Panc1 (cell line): ENCODE measurements at regions not wholly inside any gene's neighbourhood (a gene's known extent, or its start where the extent isn't known, plus 50 kb on each side); places are given as distances from the start of the nearest gene placed in this dataset.

Experiments
- ATAC-seq: fragments of 200-7000 bp; cut with Tn5 transposase; 2 replicates; pipeline ENCODE4 v1.9.1; 2020; ENCODE audit warnings: mild to moderate bottlenecking, moderate library complexity
- BruUV-seq: library from RNA; stranded (reverse); fragments of 400-500 nt; replicated peaks from 2 replicates; lab custom pipeline; 2021; lab: Mats Ljungman, UMichigan
- CTCF ChIA-PET: fragments of 300-600 bp; sonication (Branson Sonifier 250); formaldehyde crosslinking; loops from one replicate; lab custom pipeline; 2022; ENCODE audit warnings: antibody characterized with exemption; lab: Charles Lee
- POLR2A ChIA-PET: fragments of 300-600 bp; sonication (Branson Sonifier 250); formaldehyde crosslinking; loops from one replicate; lab custom pipeline; 2022; ENCODE audit warnings: antibody characterized with exemption; lab: Charles Lee
- DNase-seq: peaks from one replicate; pipeline ENCODE4 v3.0.0-alpha.2; 2010; ENCODE audit warnings: low read depth, low spot score
- H3K27ac ChIP-seq: 2 replicates; pipeline ENCODE4 v1.5.1; 2011; ENCODE audit warnings: mild to moderate bottlenecking, low read length, inconsistent platforms
- H3K27me3 ChIP-seq: fragments of 200-500 bp; sonication (Bioruptor generic); 2 replicates; pipeline ENCODE4 v1.6.0; 2014; ENCODE audit warnings: low read length, inconsistent platforms; ENCODE audit not compliant: control insufficient read depth, insufficient read depth
- H3K36me3 ChIP-seq: fragments of 200-500 bp; sonication (Bioruptor generic); 2 replicates; pipeline ENCODE4 v1.5.1; 2014; ENCODE audit warnings: inconsistent platforms, mild to moderate bottlenecking, low read length, moderate library complexity; ENCODE audit not compliant: control insufficient read depth, insufficient read depth
- H3K4me1 ChIP-seq: 2 replicates; pipeline ENCODE4 v1.5.1; 2011; ENCODE audit warnings: inconsistent platforms, mild to moderate bottlenecking, low read length, moderate library complexity; ENCODE audit not compliant: control insufficient read depth, insufficient read depth
- H3K4me3 ChIP-seq, 2 experiments: 2 replicates each; pipeline ENCODE4 v1.5.1; 2011 to 2012; ENCODE audit warnings: low read depth in 2 of 2, low read length in 2 of 2, mild to moderate bottlenecking in 2 of 2, inconsistent platforms in 1 of 2, moderate library complexity in 1 of 2
- H3K9me3 ChIP-seq: fragments of 200-500 bp; sonication (Bioruptor generic); 2 replicates; pipeline ENCODE4 v1.5.1; 2014; ENCODE audit warnings: low read depth, mild to moderate bottlenecking, inconsistent platforms, low read length, moderate library complexity; ENCODE audit not compliant: control insufficient read depth, insufficient read depth
- POLR2AphosphoS5 ChIP-seq: IDR thresholded peaks from 2 replicates; pipeline ENCODE4 v1.6.1; 2012; ENCODE audit warnings: mild to moderate bottlenecking, low read depth, low read length, moderate library complexity
- REST ChIP-seq, 2 experiments: IDR thresholded peaks; 2 replicates each; pipeline ENCODE4 v1.6.1; 2011 to 2012; ENCODE audit warnings: low read depth in 2 of 2, control low read depth in 1 of 2, low read length in 1 of 2, mild to moderate bottlenecking in 1 of 2, moderate library complexity in 1 of 2; ENCODE audit not compliant: insufficient read depth in 1 of 2
- SIN3A ChIP-seq: IDR thresholded peaks from 2 replicates; pipeline ENCODE4 v1.6.1; 2012; ENCODE audit warnings: low read depth, mild to moderate bottlenecking, low read length, moderate library complexity, borderline replicate concordance; ENCODE audit not compliant: insufficient read depth
- TCF7L2 ChIP-seq: IDR thresholded peaks from 2 replicates; pipeline ENCODE4 v1.6.1; 2011; ENCODE audit warnings: mild to moderate bottlenecking, low read depth, low read length, inconsistent platforms
- in situ Hi-C: cut with HindIII; loops from 2 replicates; pipeline ENCODE4 v1.10.0; 2016; ENCODE audit warnings: low sequenced_read_pairs, low pct_unique_long_range_greater_than_20kb
- intact Hi-C: fragments of 100-400 bp; cut with micrococcal nuclease; formaldehyde crosslinking; loops from one replicate; pipeline ENCODE4 v1.10.0; 2022; ENCODE audit not compliant: unreplicated experiment
- TF ChIP-seq, protein P1 (sequence below): fragments of 450-650 bp; IDR thresholded peaks from 2 replicates; pipeline ENCODE4 v1.5.1; 2017; ENCODE audit warnings: mild to moderate bottlenecking

- intact Hi-C loops = no loop called here
- no peak for TF ChIP-seq POLR2AphosphoS5
- TF ChIP-seq, protein P1, sequence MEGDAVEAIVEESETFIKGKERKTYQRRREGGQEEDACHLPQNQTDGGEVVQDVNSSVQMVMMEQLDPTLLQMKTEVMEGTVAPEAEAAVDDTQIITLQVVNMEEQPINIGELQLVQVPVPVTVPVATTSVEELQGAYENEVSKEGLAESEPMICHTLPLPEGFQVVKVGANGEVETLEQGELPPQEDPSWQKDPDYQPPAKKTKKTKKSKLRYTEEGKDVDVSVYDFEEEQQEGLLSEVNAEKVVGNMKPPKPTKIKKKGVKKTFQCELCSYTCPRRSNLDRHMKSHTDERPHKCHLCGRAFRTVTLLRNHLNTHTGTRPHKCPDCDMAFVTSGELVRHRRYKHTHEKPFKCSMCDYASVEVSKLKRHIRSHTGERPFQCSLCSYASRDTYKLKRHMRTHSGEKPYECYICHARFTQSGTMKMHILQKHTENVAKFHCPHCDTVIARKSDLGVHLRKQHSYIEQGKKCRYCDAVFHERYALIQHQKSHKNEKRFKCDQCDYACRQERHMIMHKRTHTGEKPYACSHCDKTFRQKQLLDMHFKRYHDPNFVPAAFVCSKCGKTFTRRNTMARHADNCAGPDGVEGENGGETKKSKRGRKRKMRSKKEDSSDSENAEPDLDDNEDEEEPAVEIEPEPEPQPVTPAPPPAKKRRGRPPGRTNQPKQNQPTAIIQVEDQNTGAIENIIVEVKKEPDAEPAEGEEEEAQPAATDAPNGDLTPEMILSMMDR = no peak
- no peak for TF ChIP-seq REST (IDR thresholded peaks at IDR 0.05; ENCODE audit: insufficient read depth in 1 of 2, low read depth in 2 of 2, low read length in 1 of 2)
- no peak for TF ChIP-seq TCF7L2
- TF ChIP-seq SIN3A = no peak
Observed at GRCh38 chr10:117632406-117632805, 89.9 kb downstream of the EMX2 start.

DNA sequence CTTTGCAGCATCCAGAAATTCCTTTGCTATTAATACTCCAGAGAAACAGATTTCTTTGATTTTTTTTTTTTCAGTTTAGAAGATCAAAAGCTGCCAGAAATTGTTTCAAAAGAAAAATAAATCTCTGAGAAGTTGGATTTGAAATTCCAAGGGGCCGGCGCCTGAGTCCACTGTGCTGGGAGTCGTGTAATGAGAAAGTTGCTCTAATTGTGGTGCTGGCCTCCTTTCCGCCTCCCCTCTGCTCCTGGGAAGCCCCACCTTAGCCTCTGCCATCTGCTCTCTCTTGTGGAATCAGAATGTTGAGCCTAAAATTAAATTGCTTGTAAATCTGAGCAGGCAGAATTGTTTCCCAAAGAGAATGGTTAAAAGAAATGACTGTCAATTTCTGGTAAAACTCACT, 93.3 kb downstream of the EMX2 start:
- in situ Hi-C loops = no loop called here
- H3K4me3 ChIP-seq = no peak overlapping the region
- intact Hi-C loops = no loop called here

More at GRCh38 chr10:117632406-117632805, 89.9 kb downstream of the EMX2 start:
- no peaks in the 10 kb centered on the region for H3K9me3 ChIP-seq
- DNase-seq = no peak
- CTCF ChIA-PET = no interaction called here
- H3K4me1 ChIP-seq = no peaks in the 10 kb centered on the region
- H3K27ac ChIP-seq = no peak overlapping the region
- no TSS peak for BruUV-seq
- no peaks in the 10 kb centered on the region for H3K36me3 ChIP-seq
- POLR2A ChIA-PET = no interaction called here
- H3K4me3 ChIP-seq = no peak overlapping the region
- H3K27me3 ChIP-seq = 0 out of 2 replicates have a peak, but pooled peaks cover 4% of the 10 kb centered on the region
- in situ Hi-C loops = no loop called here
- no peak for ATAC-seq

More for the DNA sequence above, 93.3 kb downstream of the EMX2 start:
- DNase-seq (no peak), ATAC-seq (no peak)
- Histone ChIP-seq H3K27me3 (peaks cover 4% of the 10 kb centered on the region; the same call in 1 of the 2 replicates), H3K27ac (no peak overlapping the region), H3K9me3 (no peaks in the 10 kb centered on the region), H3K4me1 (no peaks in the 10 kb centered on the region), H3K36me3 (no peaks in the 10 kb centered on the region)
- ChIA-PET CTCF (no interaction called here), POLR2A (no interaction called here)
- TF ChIP-seq REST (IDR thresholded peaks at IDR 0.05; ENCODE audit: insufficient read depth in 1 of 2, low read depth in 2 of 2, low read length in 1 of 2) (no peak), TCF7L2 (no peak), SIN3A (no peak)
- TF ChIP-seq, protein P1 = no peak
- BruUV-seq = no TSS peak
